ENCODE measurements at regions not wholly inside any gene's neighbourhood (a gene's known extent, or its start where the extent isn't known, plus 50 kb on each side); places are given as distances from the start of the nearest gene placed in this dataset.

GRCh38 chr6:170205126-170205525 lies 85.8 kb downstream of the DLL1 start (continued):
- TF ChIP-seq ZNF425 (CRISPR knock-in tag; conservative IDR thresholded peaks at IDR 0.05) = no peak
- no peak for TF ChIP-seq ZNF121 (CRISPR knock-in tag; IDR thresholded peaks at IDR 0.05)
- no peak for TF ChIP-seq CREM (CRISPR knock-in tag; IDR thresholded peaks at IDR 0.05)
- TF ChIP-seq TEAD4 (CRISPR knock-in tag; IDR thresholded peaks at IDR 0.05) = no peak
- no peak for TF ChIP-seq MAX (CRISPR knock-in tag; IDR thresholded peaks at IDR 0.05)
- no peak for TF ChIP-seq OVOL2 (CRISPR knock-in tag; IDR thresholded peaks at IDR 0.05; ENCODE audit: borderline replicate concordance)
- no peak for TF ChIP-seq CREB1 (CRISPR knock-in tag; IDR thresholded peaks at IDR 0.05)
- no peak for TF ChIP-seq CDX4 (CRISPR knock-in tag; IDR thresholded peaks at IDR 0.05; ENCODE audit: borderline replicate concordance)

GRCh38 chr6:170203212-170203611 lies 87.7 kb downstream of the DLL1 start:
- Mint-ChIP-seq H3K4me1 (no peaks in the 10 kb centered on the region), H3K27ac (no peak overlapping the region), H3K36me3 (peaks cover 6% of the 10 kb centered on the region; the same call in 1 of the 2 replicates), H3K9me3 (peaks cover 34% of the 10 kb centered on the region), H3K4me3 (no peak overlapping the region), H3K27me3 (ENCODE audit: low read depth) (no peaks in the 10 kb centered on the region; the same call in 1 of the 2 replicates)
- TF ChIP-seq ATF1 (CRISPR knock-in tag; IDR thresholded peaks at IDR 0.05) (no peak), OVOL2 (CRISPR knock-in tag; IDR thresholded peaks at IDR 0.05; ENCODE audit: borderline replicate concordance) (no peak), NFYB (CRISPR knock-in tag; conservative IDR thresholded peaks at IDR 0.05; ENCODE audit: low read depth) (no peak), ZNF219 (CRISPR knock-in tag; IDR thresholded peaks at IDR 0.05; ENCODE audit: borderline replicate concordance) (no peak), MYBL2 (CRISPR knock-in tag; IDR thresholded peaks at IDR 0.05) (no peak), FOXP4 (CRISPR knock-in tag; IDR thresholded peaks at IDR 0.05) (no peak), AFF4 (CRISPR knock-in tag; IDR thresholded peaks at IDR 0.05; ENCODE audit: borderline replicate concordance) (no peak), PRRX2 (CRISPR knock-in tag; IDR thresholded peaks at IDR 0.05) (no peak)
- no peak for ATAC-seq
- ChIA-PET CTCF (no interaction called here), POLR2A (no interaction called here)
- no peak for DNase-seq (ENCODE audit: low spot score)

Measured in WTC11 (cell line).